ENCODE measurements at regions not wholly inside any gene's neighbourhood (a gene's known extent, or its start where the extent isn't known, plus 50 kb on each side); places are given as distances from the start of the nearest gene placed in this dataset.

DNA sequence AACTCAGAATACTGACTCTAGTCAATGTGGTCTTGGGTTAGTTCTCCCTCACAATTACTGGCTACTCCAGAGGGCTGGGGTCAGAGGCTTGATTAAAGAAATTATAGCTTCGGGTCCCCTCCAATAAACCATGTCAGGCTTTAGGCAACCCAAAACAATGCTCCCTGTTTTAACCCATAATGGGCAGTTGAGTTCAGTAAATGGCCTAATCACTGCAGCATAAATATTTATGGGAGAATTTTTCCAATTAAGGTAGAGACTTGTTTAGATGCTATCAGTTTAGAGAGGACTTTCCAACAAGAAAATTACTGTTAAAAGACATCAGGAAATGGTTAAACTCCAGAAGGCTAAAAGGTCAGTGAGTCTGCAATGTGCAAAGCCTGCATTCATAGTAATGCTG, 389.2 kb upstream of the PRICKLE1 start:
- H3K36me3 ChIP-seq (ENCODE audit: control insufficient read depth, insufficient read depth, low read length) = no peaks in the 10 kb centered on the region
- no peaks in the 10 kb centered on the region for H3K27me3 ChIP-seq (ENCODE audit: control insufficient read depth, insufficient read depth, low read length)
- H3K9ac ChIP-seq (ENCODE audit: low read length) = no peak overlapping the region
- H3K4me1 ChIP-seq (ENCODE audit: control insufficient read depth, insufficient read depth, low read length) = no peaks in the 10 kb centered on the region
- no peak overlapping the region for H3K4me3 ChIP-seq (ENCODE audit: low read length)
- no peak overlapping the region for H3K27ac ChIP-seq (ENCODE audit: low read depth, low read length)

DNA sequence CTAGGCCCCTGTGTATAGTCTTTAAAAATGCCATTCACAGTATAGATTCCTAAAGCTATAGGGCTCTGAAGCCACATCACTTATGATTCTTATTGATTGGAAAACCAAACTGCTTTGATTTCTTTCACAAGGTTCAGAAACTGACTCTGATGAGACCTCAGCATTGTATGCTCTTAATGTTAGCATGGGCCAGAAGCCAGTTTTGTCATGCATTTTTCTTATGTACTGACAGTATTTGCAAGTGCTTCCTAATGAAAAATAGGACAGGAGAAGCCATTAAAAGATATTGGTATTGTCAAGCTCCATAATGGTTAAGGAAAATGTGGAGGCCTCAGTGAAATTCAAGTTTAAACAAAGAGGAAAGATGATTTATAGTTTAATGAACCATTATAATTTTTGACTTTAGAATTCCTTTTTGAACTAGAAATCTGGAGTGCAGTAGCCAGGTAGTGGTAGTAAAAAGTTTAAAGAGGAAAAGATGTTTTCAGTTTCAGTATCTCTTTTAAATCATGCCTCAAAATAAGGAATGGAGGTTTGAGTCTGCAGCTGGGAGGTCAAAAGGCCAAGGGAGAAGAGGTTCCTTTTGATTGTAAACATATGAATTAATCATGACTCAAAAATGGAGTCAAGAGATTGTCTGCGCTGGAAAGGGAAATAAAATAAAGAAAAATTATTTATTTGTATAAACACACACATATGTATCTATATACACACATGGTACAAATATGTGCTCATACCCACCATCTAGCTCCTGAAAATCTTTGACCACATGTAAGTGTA, 388.1 kb upstream of the PRICKLE1 start:
- no peaks in the 10 kb centered on the region for H3K27me3 ChIP-seq (ENCODE audit: control insufficient read depth, insufficient read depth, low read length)
- H3K9ac ChIP-seq (ENCODE audit: low read length) = no peak overlapping the region
- no peaks in the 10 kb centered on the region for H3K4me1 ChIP-seq (ENCODE audit: control insufficient read depth, insufficient read depth, low read length)
- no peak overlapping the region for H3K4me3 ChIP-seq (ENCODE audit: low read length)
- no peaks in the 10 kb centered on the region for H3K36me3 ChIP-seq (ENCODE audit: control insufficient read depth, insufficient read depth, low read length)
- no peak overlapping the region for H3K27ac ChIP-seq (ENCODE audit: low read depth, low read length)

DNA sequence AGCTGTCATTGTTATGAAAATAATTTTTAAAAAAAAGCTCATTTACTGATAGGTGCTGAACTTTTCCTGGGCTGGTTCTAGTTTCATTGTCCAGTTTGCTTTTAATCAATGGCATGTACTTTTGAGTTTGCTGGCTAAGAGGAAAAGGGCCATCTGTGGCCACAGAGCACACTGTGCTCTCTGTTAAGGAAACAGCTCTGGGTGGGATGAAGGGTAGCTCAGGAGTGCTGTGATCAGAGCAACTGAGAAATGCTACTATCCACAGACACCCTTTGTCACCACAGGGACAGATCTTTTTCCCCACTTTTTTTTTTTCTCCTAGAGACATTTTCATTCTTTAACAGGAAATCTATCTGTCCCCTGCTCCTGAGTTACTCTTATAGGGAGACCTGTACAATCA, 387.1 kb upstream of the PRICKLE1 start:
- H3K9ac ChIP-seq (ENCODE audit: low read length) = no peak overlapping the region
- no peaks in the 10 kb centered on the region for H3K4me1 ChIP-seq (ENCODE audit: control insufficient read depth, insufficient read depth, low read length)
- H3K36me3 ChIP-seq (ENCODE audit: control insufficient read depth, insufficient read depth, low read length) = no peaks in the 10 kb centered on the region
- no peak overlapping the region for H3K4me3 ChIP-seq (ENCODE audit: low read length)
- no peak overlapping the region for H3K27ac ChIP-seq (ENCODE audit: low read depth, low read length)
- H3K27me3 ChIP-seq (ENCODE audit: control insufficient read depth, insufficient read depth, low read length) = no peaks in the 10 kb centered on the region

DNA sequence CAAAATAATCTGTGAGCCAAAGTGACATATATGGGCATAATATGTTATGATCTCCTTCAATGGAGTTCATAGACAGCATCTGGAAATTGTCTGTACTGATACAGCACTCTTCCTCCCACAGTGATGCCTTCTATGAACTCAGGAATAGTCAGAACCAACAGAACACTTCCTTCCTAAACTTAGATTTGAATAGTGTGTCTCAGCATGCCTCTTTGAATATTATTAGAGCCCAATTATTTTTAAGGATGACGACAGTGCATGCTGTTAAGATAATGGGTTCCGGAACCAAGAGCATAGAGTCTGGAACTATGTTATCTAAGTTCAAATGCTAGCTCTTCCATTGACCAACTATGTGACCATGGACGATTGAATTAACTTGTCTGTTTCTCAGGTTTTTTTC, 386.6 kb upstream of the PRICKLE1 start:
- H3K4me1 ChIP-seq (ENCODE audit: control insufficient read depth, insufficient read depth, low read length) = no peaks in the 10 kb centered on the region
- no peak overlapping the region for H3K9ac ChIP-seq (ENCODE audit: low read length)
- no peak overlapping the region for H3K27ac ChIP-seq (ENCODE audit: low read depth, low read length)
- H3K4me3 ChIP-seq (ENCODE audit: low read length) = no peak overlapping the region
- no peaks in the 10 kb centered on the region for H3K36me3 ChIP-seq (ENCODE audit: control insufficient read depth, insufficient read depth, low read length)
- H3K27me3 ChIP-seq (ENCODE audit: control insufficient read depth, insufficient read depth, low read length) = no peaks in the 10 kb centered on the region

- no peak overlapping the region for H3K9ac ChIP-seq (ENCODE audit: low read length)
These were observed 379.8 kb upstream of the PRICKLE1 start for GRCh38 chr12:42969355-42969754.

GRCh38 chr12:42968426-42968825, 378.9 kb upstream of the PRICKLE1 start:
- no peaks in the 10 kb centered on the region for H3K36me3 ChIP-seq (ENCODE audit: control insufficient read depth, insufficient read depth, low read length)
- no peak overlapping the region for H3K4me3 ChIP-seq (ENCODE audit: low read length)
- no peaks in the 10 kb centered on the region for H3K27me3 ChIP-seq (ENCODE audit: control insufficient read depth, insufficient read depth, low read length)
- no peaks in the 10 kb centered on the region for H3K4me1 ChIP-seq (ENCODE audit: control insufficient read depth, insufficient read depth, low read length)
- no peak overlapping the region for H3K27ac ChIP-seq (ENCODE audit: low read depth, low read length)
- no peak overlapping the region for H3K9ac ChIP-seq (ENCODE audit: low read length)

More at GRCh38 chr12:42969355-42969754, 379.8 kb upstream of the PRICKLE1 start:
- H3K4me3 ChIP-seq (ENCODE audit: low read length) = no peak overlapping the region
- no peaks in the 10 kb centered on the region for H3K27me3 ChIP-seq (ENCODE audit: control insufficient read depth, insufficient read depth, low read length)
- H3K36me3 ChIP-seq (ENCODE audit: control insufficient read depth, insufficient read depth, low read length) = no peaks in the 10 kb centered on the region
- no peaks in the 10 kb centered on the region for H3K4me1 ChIP-seq (ENCODE audit: control insufficient read depth, insufficient read depth, low read length)
- H3K27ac ChIP-seq (ENCODE audit: low read depth, low read length) = no peak overlapping the region

GRCh38 chr12:42967850-42968249, 378.3 kb upstream of the PRICKLE1 start:
- no peak overlapping the region for H3K27ac ChIP-seq (ENCODE audit: low read depth, low read length)
- no peak overlapping the region for H3K4me3 ChIP-seq (ENCODE audit: low read length)
- H3K4me1 ChIP-seq (ENCODE audit: control insufficient read depth, insufficient read depth, low read length) = no peaks in the 10 kb centered on the region
- H3K27me3 ChIP-seq (ENCODE audit: control insufficient read depth, insufficient read depth, low read length) = no peaks in the 10 kb centered on the region
- no peaks in the 10 kb centered on the region for H3K36me3 ChIP-seq (ENCODE audit: control insufficient read depth, insufficient read depth, low read length)
- H3K9ac ChIP-seq (ENCODE audit: low read length) = no peak overlapping the region

DNA sequence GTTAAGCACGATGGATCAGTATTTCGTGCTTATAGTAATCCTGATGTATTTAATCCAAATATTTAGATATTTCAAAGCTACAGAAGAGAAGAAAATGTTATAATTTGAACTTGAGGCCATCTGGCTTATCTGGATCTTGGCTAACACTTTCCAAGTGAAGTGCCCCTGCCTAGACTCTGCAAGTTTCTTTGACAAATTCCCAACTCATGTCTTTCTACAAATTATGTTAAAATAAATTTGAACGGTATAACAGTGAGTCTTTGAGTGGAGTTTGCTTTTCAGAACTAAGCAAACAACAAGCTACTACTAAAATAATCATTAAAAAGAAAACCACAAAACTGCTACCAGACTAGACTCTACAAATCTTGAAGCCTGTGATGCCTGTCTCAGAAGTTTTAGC, 374.4 kb upstream of the PRICKLE1 start:
- Histone ChIP-seq H3K27me3 (ENCODE audit: control insufficient read depth, insufficient read depth, low read length) (no peaks in the 10 kb centered on the region), H3K27ac (ENCODE audit: low read depth, low read length) (no peak overlapping the region), H3K36me3 (ENCODE audit: control insufficient read depth, insufficient read depth, low read length) (no peaks in the 10 kb centered on the region), H3K9ac (ENCODE audit: low read length) (no peak overlapping the region), H3K4me3 (ENCODE audit: low read length) (no peak overlapping the region), H3K4me1 (ENCODE audit: control insufficient read depth, insufficient read depth, low read length) (no peaks in the 10 kb centered on the region)

GRCh38 chr12:42962384-42962783, 372.8 kb upstream of the PRICKLE1 start:
- Histone ChIP-seq H3K27ac (ENCODE audit: low read depth, low read length) (no peak overlapping the region), H3K27me3 (ENCODE audit: control insufficient read depth, insufficient read depth, low read length) (no peaks in the 10 kb centered on the region), H3K4me3 (ENCODE audit: low read length) (no peak overlapping the region), H3K4me1 (ENCODE audit: control insufficient read depth, insufficient read depth, low read length) (no peaks in the 10 kb centered on the region), H3K9ac (ENCODE audit: low read length) (no peak overlapping the region), H3K36me3 (ENCODE audit: control insufficient read depth, insufficient read depth, low read length) (no peaks in the 10 kb centered on the region)

DNA sequence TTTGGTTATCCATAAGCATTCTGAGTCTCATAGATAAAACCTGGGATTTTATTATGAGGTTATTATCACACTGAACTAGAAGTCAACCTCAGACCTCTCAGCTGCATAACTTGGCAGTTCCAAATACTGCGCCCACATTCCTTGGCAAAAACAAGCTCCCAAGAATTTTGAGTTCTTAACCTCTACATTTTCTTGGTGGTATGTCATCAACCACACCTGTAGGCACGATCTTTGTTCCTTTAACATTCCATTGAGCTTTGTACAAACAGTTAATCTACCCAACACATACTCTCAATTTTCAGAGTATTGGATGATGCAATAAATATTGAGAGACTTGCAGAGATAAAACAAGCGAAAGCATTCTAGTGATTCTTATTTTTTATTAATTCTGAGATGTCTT, 371.8 kb upstream of the PRICKLE1 start:
- H3K9ac ChIP-seq (ENCODE audit: low read length) = no peak overlapping the region
- H3K4me3 ChIP-seq (ENCODE audit: low read length) = no peak overlapping the region
- H3K36me3 ChIP-seq (ENCODE audit: control insufficient read depth, insufficient read depth, low read length) = no peaks in the 10 kb centered on the region
- H3K4me1 ChIP-seq (ENCODE audit: control insufficient read depth, insufficient read depth, low read length) = no peaks in the 10 kb centered on the region
- no peak overlapping the region for H3K27ac ChIP-seq (ENCODE audit: low read depth, low read length)
- no peaks in the 10 kb centered on the region for H3K27me3 ChIP-seq (ENCODE audit: control insufficient read depth, insufficient read depth, low read length)

GRCh38 chr12:42960087-42960527, 370.6 kb upstream of the PRICKLE1 start:
- Histone ChIP-seq H3K4me1 (ENCODE audit: control insufficient read depth, insufficient read depth, low read length) (no peaks in the 10 kb centered on the region), H3K4me3 (ENCODE audit: low read length) (no peak overlapping the region), H3K36me3 (ENCODE audit: control insufficient read depth, insufficient read depth, low read length) (no peaks in the 10 kb centered on the region), H3K27me3 (ENCODE audit: control insufficient read depth, insufficient read depth, low read length) (no peaks in the 10 kb centered on the region), H3K27ac (ENCODE audit: low read depth, low read length) (no peak overlapping the region), H3K9ac (ENCODE audit: low read length) (no peak overlapping the region)

- no peaks in the 10 kb centered on the region for H3K27me3 ChIP-seq (ENCODE audit: control insufficient read depth, insufficient read depth, low read length)
- no peaks in the 10 kb centered on the region for H3K36me3 ChIP-seq (ENCODE audit: control insufficient read depth, insufficient read depth, low read length)
These were observed 368.7 kb upstream of the PRICKLE1 start for GRCh38 chr12:42958291-42958674.

GRCh38 chr12:42957561-42958290, 368.2 kb upstream of the PRICKLE1 start:
- Histone ChIP-seq H3K4me3 (ENCODE audit: low read length) (no peak overlapping the region), H3K9ac (ENCODE audit: low read length) (no peak overlapping the region), H3K4me1 (ENCODE audit: control insufficient read depth, insufficient read depth, low read length) (no peaks in the 10 kb centered on the region), H3K36me3 (ENCODE audit: control insufficient read depth, insufficient read depth, low read length) (no peaks in the 10 kb centered on the region), H3K27me3 (ENCODE audit: control insufficient read depth, insufficient read depth, low read length) (no peaks in the 10 kb centered on the region), H3K27ac (ENCODE audit: low read depth, low read length) (no peak overlapping the region)

More at GRCh38 chr12:42958291-42958674, 368.7 kb upstream of the PRICKLE1 start:
- no peaks in the 10 kb centered on the region for H3K4me1 ChIP-seq (ENCODE audit: control insufficient read depth, insufficient read depth, low read length)
- no peak overlapping the region for H3K27ac ChIP-seq (ENCODE audit: low read depth, low read length)
- H3K4me3 ChIP-seq (ENCODE audit: low read length) = no peak overlapping the region
- H3K9ac ChIP-seq (ENCODE audit: low read length) = no peak overlapping the region

All from rectal smooth muscle tissue (tissue), 1 donor.